Lower lobe of right lung (tissue), 2 donors: ENCODE measurements at regions not wholly inside any gene's neighbourhood (a gene's known extent, or its start where the extent isn't known, plus 50 kb on each side); places are given as distances from the start of the nearest gene placed in this dataset.
"Not testable (repeated sequence)": the region's sequence is repeated elsewhere in the genome, so short reads cannot be mapped to it uniquely, and the experiment has no call there.

Source experiments
- ATAC-seq, 2 donors: fragments of 200-7000 bp; cut with Tn5 transposase; one replicate each; pipeline ENCODE4 v1.9.1; 2020 to 2022; ENCODE audit warnings: mild to moderate bottlenecking in 2 of 2, moderate library complexity in 2 of 2
- DNase-seq: peaks from one replicate; pipeline ENCODE4 v3.0.0-alpha.2; 2020
- H3K27ac ChIP-seq: fragments of 200-600 bp; one replicate; pipeline ENCODE4 v1.8.0; 2022
- H3K27me3 ChIP-seq: fragments of 200-600 bp; one replicate; pipeline ENCODE4 v1.8.0; 2022; ENCODE audit warnings: low read depth
- H3K36me3 ChIP-seq: fragments of 200-600 bp; one replicate; pipeline ENCODE4 v1.8.0; 2022; ENCODE audit warnings: mild to moderate bottlenecking
- H3K4me1 ChIP-seq: fragments of 200-600 bp; one replicate; pipeline ENCODE4 v1.8.0; 2022
- H3K4me3 ChIP-seq: fragments of 200-600 bp; one replicate; pipeline ENCODE4 v1.8.0; 2022; ENCODE audit warnings: mild to moderate bottlenecking
- H3K9me3 ChIP-seq: fragments of 200-600 bp; one replicate; pipeline ENCODE4 v1.8.0; 2022
- CTCF ChIP-seq: fragments of 200-600 bp; IDR thresholded peaks from one replicate; pipeline ENCODE4 v1.8.0; 2022; ENCODE audit warnings: antibody characterized with exemption, mild to moderate bottlenecking
- intact Hi-C: fragments of 100-400 bp; cut with DNase I; formaldehyde crosslinking; loops from one replicate; pipeline ENCODE4 v1.11.0; 2022
- donor health status: DM: no; HTN: yes; CAD: no; lungs with severe emphysema.

- Histone ChIP-seq H3K9me3 (no peaks in the 10 kb centered on the region), H3K4me1 (no peaks in the 10 kb centered on the region), H3K4me3 (no peak overlapping the region), H3K27ac (no peak overlapping the region), H3K27me3 (no peaks in the 10 kb centered on the region), H3K36me3 (no peaks in the 10 kb centered on the region)
- TF ChIP-seq CTCF = no peak
- DNase-seq = no peak
- ATAC-seq = no peak
- intact Hi-C loops = no loop called here
Measured at GRCh38 chr13:83136660-83137059, 745.6 kb downstream of the SLITRK1 start.

- no peak for ATAC-seq
- H3K36me3 ChIP-seq = no peaks in the 10 kb centered on the region
- no peak for DNase-seq
- no peak overlapping the region for H3K4me3 ChIP-seq
- intact Hi-C loops = no loop called here
- H3K9me3 ChIP-seq = no peaks in the 10 kb centered on the region
- no peaks in the 10 kb centered on the region for H3K4me1 ChIP-seq
- no peak for TF ChIP-seq CTCF
- H3K27ac ChIP-seq = no peak overlapping the region
- no peaks in the 10 kb centered on the region for H3K27me3 ChIP-seq
Measured at GRCh38 chr13:83125791-83126190, 756.5 kb downstream of the SLITRK1 start.

- ATAC-seq (no peak), DNase-seq (no peak)
- H3K9me3 ChIP-seq = no peaks in the 10 kb centered on the region
- no peaks in the 10 kb centered on the region for H3K27me3 ChIP-seq
- H3K27ac ChIP-seq = no peak overlapping the region
- no peaks in the 10 kb centered on the region for H3K4me1 ChIP-seq
- no peak for TF ChIP-seq CTCF
- no peaks in the 10 kb centered on the region for H3K36me3 ChIP-seq
- no peak overlapping the region for H3K4me3 ChIP-seq
- intact Hi-C loops = no loop called here
Measured at GRCh38 chr13:83121896-83122295, 760.4 kb downstream of the SLITRK1 start.

GRCh38 chr13:83117046-83117445, 765.2 kb downstream of the SLITRK1 start:
- Histone ChIP-seq H3K27ac (no peak overlapping the region), H3K4me3 (no peak overlapping the region), H3K9me3 (no peaks in the 10 kb centered on the region), H3K36me3 (no peaks in the 10 kb centered on the region), H3K27me3 (no peaks in the 10 kb centered on the region), H3K4me1 (no peaks in the 10 kb centered on the region)
- DNase-seq (no peak), ATAC-seq (no peak)
- TF ChIP-seq CTCF = no peak
- intact Hi-C loops = no loop called here

- H3K9me3 ChIP-seq, intact Hi-C loops, H3K36me3 ChIP-seq, H3K4me3 ChIP-seq, DNase-seq, ATAC-seq, H3K27ac ChIP-seq, H3K4me1 ChIP-seq, H3K27me3 ChIP-seq: not testable (repeated sequence)
Measured at GRCh38 chr13:83101574-83102247, 780.6 kb downstream of the SLITRK1 start.

GRCh38 chr13:83100237-83100636, 782.0 kb downstream of the SLITRK1 start:
- TF ChIP-seq CTCF = no peak
- Histone ChIP-seq H3K4me1 (no peaks in the 10 kb centered on the region), H3K36me3 (no peaks in the 10 kb centered on the region), H3K9me3 (no peaks in the 10 kb centered on the region), H3K4me3 (no peak overlapping the region), H3K27ac (no peak overlapping the region), H3K27me3 (no peaks in the 10 kb centered on the region)
- intact Hi-C loops = no loop called here
- DNase-seq = no peak
- ATAC-seq = no peak
